ENCODE measurements at regions not wholly inside any gene's neighbourhood (a gene's known extent, or its start where the extent isn't known, plus 50 kb on each side); places are given as distances from the start of the nearest gene placed in this dataset.

GRCh38 chr1:80579055-80579454 lies 1221.7 kb upstream of the ADGRL2 start:
- Histone ChIP-seq H3K27me3 (replicated peaks; ENCODE audit: control insufficient read depth, insufficient read depth, low read length) (no peaks in the 10 kb centered on the region), H3K4me1 (no peaks in the 10 kb centered on the region), H3K4me3 (ENCODE audit: low read depth, low read length) (no peak overlapping the region), H3K9me3 (no peaks in the 10 kb centered on the region), H3K36me3 (ENCODE audit: control insufficient read depth, insufficient read depth, low read length) (no peaks in the 10 kb centered on the region)
- Mint-ChIP-seq H3K4me3 (ENCODE audit: unreplicated experiment) (no peak overlapping the region), H3K9me3 (ENCODE audit: unreplicated experiment) (peaks cover 9% of the 10 kb centered on the region), H3K27me3 (ENCODE audit: insufficient read depth, unreplicated experiment) (no peaks in the 10 kb centered on the region), H3K36me3 (ENCODE audit: insufficient read depth, unreplicated experiment) (no peaks in the 10 kb centered on the region), H3K27ac (ENCODE audit: unreplicated experiment) (no peak overlapping the region), H3K4me1 (ENCODE audit: low read depth, unreplicated experiment) (no peaks in the 10 kb centered on the region)
- ChIA-PET CTCF (no interaction called here), POLR2A (no interaction called here)
- no peak for TF ChIP-seq CTCF (IDR thresholded peaks at IDR 0.05; ENCODE audit: insufficient read depth in 1 of 2, low read depth in 1 of 2, low read length in 1 of 2, severe bottlenecking in 1 of 2, unreplicated experiment in 1 of 2)
- no TSS peak for BruUV-seq (replicated peaks)
- DNase-seq, result no peak
- intact Hi-C loops (cut with micrococcal nuclease; ENCODE audit: unreplicated experiment), result no loop called here

GRCh38 chr1:80566867-80567266 lies 1233.9 kb upstream of the ADGRL2 start:
- TF ChIP-seq CTCF (IDR thresholded peaks at IDR 0.05; ENCODE audit: insufficient read depth in 1 of 2, low read depth in 1 of 2, low read length in 1 of 2, severe bottlenecking in 1 of 2, unreplicated experiment in 1 of 2), result no peak
- Mint-ChIP-seq H3K36me3 (ENCODE audit: insufficient read depth, unreplicated experiment) (no peaks in the 10 kb centered on the region), H3K4me3 (ENCODE audit: unreplicated experiment) (no peak overlapping the region), H3K27ac (ENCODE audit: unreplicated experiment) (no peak overlapping the region), H3K27me3 (ENCODE audit: insufficient read depth, unreplicated experiment) (no peaks in the 10 kb centered on the region), H3K4me1 (ENCODE audit: low read depth, unreplicated experiment) (no peaks in the 10 kb centered on the region), H3K9me3 (ENCODE audit: unreplicated experiment) (no peaks in the 10 kb centered on the region)
- Histone ChIP-seq H3K4me3 (ENCODE audit: low read depth, low read length) (no peak overlapping the region), H3K27me3 (replicated peaks; ENCODE audit: control insufficient read depth, insufficient read depth, low read length) (no peaks in the 10 kb centered on the region), H3K4me1 (no peaks in the 10 kb centered on the region), H3K36me3 (ENCODE audit: control insufficient read depth, insufficient read depth, low read length) (no peaks in the 10 kb centered on the region), H3K9me3 (no peaks in the 10 kb centered on the region)
- BruUV-seq (replicated peaks), result no TSS peak
- ChIA-PET CTCF (no interaction called here), POLR2A (no interaction called here)
- intact Hi-C loops (cut with micrococcal nuclease; ENCODE audit: unreplicated experiment), result loop anchor here (10.0 kb wide), 1 partner anchor 78 kb away; no protein-coding TSS in a partner anchor
- DNase-seq, result no peak

GRCh38 chr1:80566123-80566522 lies 1234.6 kb upstream of the ADGRL2 start:
- Histone ChIP-seq H3K27me3 (replicated peaks; ENCODE audit: control insufficient read depth, insufficient read depth, low read length) (no peaks in the 10 kb centered on the region), H3K4me3 (ENCODE audit: low read depth, low read length) (no peak overlapping the region), H3K9me3 (no peaks in the 10 kb centered on the region), H3K4me1 (no peaks in the 10 kb centered on the region), H3K36me3 (ENCODE audit: control insufficient read depth, insufficient read depth, low read length) (no peaks in the 10 kb centered on the region)
- Mint-ChIP-seq H3K9me3 (ENCODE audit: unreplicated experiment) (no peaks in the 10 kb centered on the region), H3K36me3 (ENCODE audit: insufficient read depth, unreplicated experiment) (no peaks in the 10 kb centered on the region), H3K27ac (ENCODE audit: unreplicated experiment) (no peak overlapping the region), H3K4me1 (ENCODE audit: low read depth, unreplicated experiment) (no peaks in the 10 kb centered on the region), H3K4me3 (ENCODE audit: unreplicated experiment) (no peak overlapping the region), H3K27me3 (ENCODE audit: insufficient read depth, unreplicated experiment) (no peaks in the 10 kb centered on the region)
- CTCF ChIA-PET, result no interaction called here
- no peak for DNase-seq
- POLR2A ChIA-PET, result no interaction called here
- BruUV-seq (replicated peaks), result no TSS peak
- intact Hi-C loops (cut with micrococcal nuclease; ENCODE audit: unreplicated experiment), result loop anchor here (10.0 kb wide), 1 partner anchor 79 kb away; no protein-coding TSS in a partner anchor
- no peak for TF ChIP-seq CTCF (IDR thresholded peaks at IDR 0.05; ENCODE audit: insufficient read depth in 1 of 2, low read depth in 1 of 2, low read length in 1 of 2, severe bottlenecking in 1 of 2, unreplicated experiment in 1 of 2)

All from Caco-2 (cell line).